Loucy (cell line): ENCODE measurements at regions not wholly inside any gene's neighbourhood (a gene's known extent, or its start where the extent isn't known, plus 50 kb on each side); places are given as distances from the start of the nearest gene placed in this dataset.

Experiments
- H2AFZ ChIP-seq: fragments of 200-600 bp; sonication (generic); 2 replicates; pipeline ENCODE4 v1.6.0; 2016; ENCODE audit warnings: antibody characterized with exemption, mild to moderate bottlenecking, low read length, moderate library complexity
- H3F3A ChIP-seq: fragments of 200-600 bp; 2 replicates; pipeline ENCODE4 v1.6.0; 2016; ENCODE audit warnings: antibody characterized with exemption, low read depth, mild to moderate bottlenecking
- H3K27me3 ChIP-seq: fragments of 200-600 bp; sonication (generic); 2 replicates; pipeline ENCODE4 v1.6.1; 2014; ENCODE audit warnings: low read length, mild to moderate bottlenecking; ENCODE audit not compliant: insufficient read depth, poor library complexity, severe bottlenecking
- H3K36me3 ChIP-seq: fragments of 200-600 bp; sonication (generic); 2 replicates; pipeline ENCODE4 v1.6.1; 2016; ENCODE audit warnings: low read length; ENCODE audit not compliant: insufficient read depth
- H3K4me1 ChIP-seq: fragments of 200-600 bp; sonication (generic); 2 replicates; pipeline ENCODE4 v1.5.1; 2014; ENCODE audit warnings: low read length, mild to moderate bottlenecking; ENCODE audit not compliant: insufficient read depth, poor library complexity, severe bottlenecking
- H3K4me2 ChIP-seq: fragments of 200-600 bp; sonication (generic); 2 replicates; pipeline ENCODE4 v1.6.0; 2014; ENCODE audit warnings: antibody characterized with exemption, low read length, low read depth, mild to moderate bottlenecking; ENCODE audit not compliant: poor library complexity, severe bottlenecking
- H3K4me3 ChIP-seq: fragments of 200-600 bp; sonication (generic); 2 replicates; pipeline ENCODE4 v1.5.1; 2014; ENCODE audit warnings: low read length, mild to moderate bottlenecking, mixed read lengths; ENCODE audit not compliant: poor library complexity, severe bottlenecking
- H3K79me2 ChIP-seq: fragments of 200-600 bp; sonication (generic); 2 replicates; pipeline ENCODE4 v1.6.1; 2014; ENCODE audit warnings: low read length; ENCODE audit not compliant: insufficient read depth
- H3K9ac ChIP-seq: fragments of 200-600 bp; sonication (generic); 2 replicates; pipeline ENCODE4 v1.6.0; 2014; ENCODE audit warnings: mild to moderate bottlenecking, low read depth, low read length, moderate library complexity; ENCODE audit not compliant: poor library complexity, severe bottlenecking
- H3K9me2 ChIP-seq: fragments of 200-600 bp; sonication (generic); replicated peaks from 2 replicates; pipeline ENCODE4 v1.6.1; 2016; ENCODE audit warnings: low read depth, low read length, mixed read lengths
- H3K9me3 ChIP-seq: fragments of 200-600 bp; sonication (generic); 2 replicates; pipeline ENCODE4 v1.6.1; 2014; ENCODE audit warnings: mild to moderate bottlenecking, antibody characterized with exemption, low read length, low read depth; ENCODE audit not compliant: insufficient read depth
- H4K20me1 ChIP-seq: fragments of 200-600 bp; sonication (generic); 2 replicates; pipeline ENCODE4 v1.6.0; 2014; ENCODE audit warnings: antibody characterized with exemption, low read length, mild to moderate bottlenecking; ENCODE audit not compliant: insufficient read depth, poor library complexity, severe bottlenecking
- EZH2phosphoT487 ChIP-seq: fragments of 200-600 bp; IDR thresholded peaks from 2 replicates; pipeline ENCODE4 v1.6.1; 2018; ENCODE audit warnings: antibody characterized with exemption, mild to moderate bottlenecking, moderate library complexity, borderline replicate concordance
- TF ChIP-seq, protein P1 (sequence below): fragments of 200-600 bp; sonication (generic); conservative IDR thresholded peaks from 2 replicates; pipeline ENCODE4 v1.5.1; 2014; ENCODE audit warnings: mild to moderate bottlenecking, antibody characterized with exemption, low read length

DNA sequence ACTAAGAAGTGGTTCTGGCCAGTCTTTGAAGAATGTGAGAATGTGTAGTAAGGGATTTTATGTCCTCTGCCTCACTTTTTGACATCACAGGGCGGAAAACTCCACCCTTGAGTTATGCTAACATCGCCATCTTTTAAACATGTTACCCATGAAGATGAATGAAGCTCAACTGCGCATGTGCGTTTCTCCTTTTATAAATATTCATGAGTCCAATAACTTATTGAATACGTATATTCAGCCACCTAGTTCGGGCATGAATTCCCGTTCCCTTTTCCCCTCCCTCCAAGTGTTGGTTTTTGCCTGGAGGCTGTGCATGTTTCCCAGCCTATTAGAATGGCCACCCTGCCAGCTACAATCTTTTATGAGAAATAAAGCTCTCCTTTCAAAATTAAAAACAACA is 51.7 kb upstream of the STPG2 start:
- Histone ChIP-seq H3K9me3 (peaks cover 3% of the 10 kb centered on the region; the same call in 1 of the 2 replicates), H3K9me2 (no peaks in the 10 kb centered on the region), H3K9ac (no peak overlapping the region), H3K27me3 (no peaks in the 10 kb centered on the region), H3F3A (no peaks in the 10 kb centered on the region), H3K4me3 (no peak overlapping the region), H3K4me2 (no peak overlapping the region), H3K4me1 (no peaks in the 10 kb centered on the region), H3K79me2 (no peaks in the 10 kb centered on the region), H2AFZ (no peak overlapping the region), H4K20me1 (no peaks in the 10 kb centered on the region), H3K36me3 (no peaks in the 10 kb centered on the region)
- no peak for TF ChIP-seq EZH2phosphoT487
- TF ChIP-seq, protein P1, sequence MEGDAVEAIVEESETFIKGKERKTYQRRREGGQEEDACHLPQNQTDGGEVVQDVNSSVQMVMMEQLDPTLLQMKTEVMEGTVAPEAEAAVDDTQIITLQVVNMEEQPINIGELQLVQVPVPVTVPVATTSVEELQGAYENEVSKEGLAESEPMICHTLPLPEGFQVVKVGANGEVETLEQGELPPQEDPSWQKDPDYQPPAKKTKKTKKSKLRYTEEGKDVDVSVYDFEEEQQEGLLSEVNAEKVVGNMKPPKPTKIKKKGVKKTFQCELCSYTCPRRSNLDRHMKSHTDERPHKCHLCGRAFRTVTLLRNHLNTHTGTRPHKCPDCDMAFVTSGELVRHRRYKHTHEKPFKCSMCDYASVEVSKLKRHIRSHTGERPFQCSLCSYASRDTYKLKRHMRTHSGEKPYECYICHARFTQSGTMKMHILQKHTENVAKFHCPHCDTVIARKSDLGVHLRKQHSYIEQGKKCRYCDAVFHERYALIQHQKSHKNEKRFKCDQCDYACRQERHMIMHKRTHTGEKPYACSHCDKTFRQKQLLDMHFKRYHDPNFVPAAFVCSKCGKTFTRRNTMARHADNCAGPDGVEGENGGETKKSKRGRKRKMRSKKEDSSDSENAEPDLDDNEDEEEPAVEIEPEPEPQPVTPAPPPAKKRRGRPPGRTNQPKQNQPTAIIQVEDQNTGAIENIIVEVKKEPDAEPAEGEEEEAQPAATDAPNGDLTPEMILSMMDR: no peak

DNA sequence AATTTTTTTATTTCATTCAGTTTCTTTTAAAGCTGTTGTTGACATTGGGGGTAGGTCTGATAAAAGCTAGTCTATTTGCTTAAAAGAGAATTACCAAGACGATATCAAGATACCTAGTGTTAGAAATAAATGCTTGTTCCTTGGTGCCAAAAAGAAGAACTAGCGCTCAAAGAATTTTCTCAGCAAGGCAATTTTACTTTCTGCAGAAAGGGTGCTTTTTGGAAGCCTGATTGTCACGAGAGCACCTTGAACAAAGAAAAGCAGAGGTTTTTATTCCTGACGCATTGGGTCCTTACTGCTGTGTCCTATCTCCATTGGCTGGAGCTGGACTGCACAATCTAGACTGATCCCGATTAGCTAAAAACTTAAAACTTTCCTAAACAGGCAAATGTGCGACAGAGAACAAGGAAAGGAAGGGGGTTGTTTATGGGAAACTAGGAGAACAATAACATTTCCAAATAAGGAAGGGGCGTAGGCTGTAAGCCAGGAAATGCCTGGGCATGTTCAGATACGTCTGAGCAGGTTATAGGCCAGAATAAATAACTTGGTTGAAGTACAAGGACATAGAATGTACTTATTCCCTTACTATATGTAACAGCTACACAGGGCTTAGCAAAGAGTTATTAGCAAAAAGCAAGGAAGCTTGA is 50.3 kb upstream of the STPG2 start:
- Histone ChIP-seq H3K79me2 (no peaks in the 10 kb centered on the region), H3K9me3 (peaks cover 3% of the 10 kb centered on the region; the same call in 1 of the 2 replicates), H3K36me3 (no peaks in the 10 kb centered on the region), H3K4me1 (no peaks in the 10 kb centered on the region), H4K20me1 (no peaks in the 10 kb centered on the region), H3K27me3 (no peaks in the 10 kb centered on the region), H3K4me2 (no peak overlapping the region), H2AFZ (no peak overlapping the region), H3K9me2 (0 out of 2 replicates have a peak, but pooled peaks cover 3% of the 10 kb centered on the region), H3K9ac (no peak overlapping the region), H3F3A (no peaks in the 10 kb centered on the region), H3K4me3 (no peak overlapping the region)
- no peak for TF ChIP-seq EZH2phosphoT487
